Activated T-cell treated with anti-CD3 and anti-CD28 coated beads for 24 hours (primary cell): ENCODE measurements at regions not wholly inside any gene's neighbourhood (a gene's known extent, or its start where the extent isn't known, plus 50 kb on each side); places are given as distances from the start of the nearest gene placed in this dataset.
"Not testable (repeated sequence)": the region's sequence is repeated elsewhere in the genome, so short reads cannot be mapped to it uniquely, and the experiment has no call there.

ENCODE experiments used
- DNase-seq: peaks from one replicate; pipeline ENCODE4 v3.0.0-alpha.2; 2020; ENCODE audit warnings: low read depth

- no peak for DNase-seq
These were observed 300.5 kb downstream of the CCDC74A start for GRCh38 chr2:131828164-131828561.

- DNase-seq: not testable (repeated sequence)
These were observed 301.2 kb downstream of the CCDC74A start for GRCh38 chr2:131828633-131829455.

- not testable (repeated sequence) for DNase-seq
These were observed 302.0 kb downstream of the CCDC74A start for GRCh38 chr2:131829456-131830241.

GRCh38 chr2:131830242-131830945 is 302.7 kb downstream of the CCDC74A start:
- not testable (repeated sequence) for DNase-seq

GRCh38 chr2:131830946-131831310 is 303.2 kb downstream of the CCDC74A start:
- not testable (repeated sequence) for DNase-seq

GRCh38 chr2:131831450-131832208 is 303.9 kb downstream of the CCDC74A start:
- DNase-seq: not testable (repeated sequence)

- DNase-seq: not testable (repeated sequence)
These were observed 304.6 kb downstream of the CCDC74A start for GRCh38 chr2:131832209-131832780.

- DNase-seq: not testable (repeated sequence)
These were observed 305.2 kb downstream of the CCDC74A start for GRCh38 chr2:131832917-131833316.

GRCh38 chr2:131833367-131834202 is 305.9 kb downstream of the CCDC74A start:
- not testable (repeated sequence) for DNase-seq

GRCh38 chr2:131834203-131835020 is 306.7 kb downstream of the CCDC74A start:
- DNase-seq: not testable (repeated sequence)

GRCh38 chr2:131835022-131835421 is 307.3 kb downstream of the CCDC74A start:
- not testable (repeated sequence) for DNase-seq

- DNase-seq: no peak
These were observed 308.0 kb downstream of the CCDC74A start for GRCh38 chr2:131835621-131836091.

GRCh38 chr2:131836116-131836515 is 308.4 kb downstream of the CCDC74A start:
- DNase-seq: not testable (repeated sequence)

- not testable (repeated sequence) for DNase-seq
These were observed 316.4 kb downstream of the CCDC74A start for GRCh38 chr2:131844044-131844443.

GRCh38 chr2:131856202-131856601 is 305.6 kb downstream of the ANKRD30BL start:
- DNase-seq: not testable (repeated sequence)

- not testable (repeated sequence) for DNase-seq
These were observed 303.6 kb downstream of the ANKRD30BL start for GRCh38 chr2:131858197-131858596.
